NCI-H2107 (cell line): ENCODE measurements at regions not wholly inside any gene's neighbourhood (a gene's known extent, or its start where the extent isn't known, plus 50 kb on each side); places are given as distances from the start of the nearest gene placed in this dataset.
"Not testable (repeated sequence)": the region's sequence is repeated elsewhere in the genome, so short reads cannot be mapped to it uniquely, and the experiment has no call there.

ENCODE experiments used
- DNase-seq: peaks from one replicate; lab custom pipeline; 2025; lab: John Stamatoyannopoulos, UW

DNA sequence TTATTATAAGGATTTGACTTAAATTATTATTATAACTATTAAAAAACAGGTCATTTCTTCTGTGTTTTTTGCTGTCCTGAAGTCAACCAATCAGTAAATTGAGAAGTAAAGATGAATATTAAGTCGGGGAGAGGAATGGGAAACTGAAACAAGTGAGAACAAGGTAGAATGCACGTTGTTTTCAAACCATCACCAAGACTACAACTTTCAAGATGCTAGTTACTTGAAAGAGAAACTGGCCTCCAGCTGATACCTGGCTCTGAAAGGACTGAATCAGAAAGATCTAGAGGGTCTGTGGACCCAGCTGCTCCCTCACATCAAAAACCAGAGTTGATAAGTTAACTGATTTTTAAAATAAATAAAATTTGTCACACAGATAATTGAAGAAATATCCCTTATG, 1301.5 kb upstream of the ATXN8OS start:
- DNase-seq, result no peak

DNA sequence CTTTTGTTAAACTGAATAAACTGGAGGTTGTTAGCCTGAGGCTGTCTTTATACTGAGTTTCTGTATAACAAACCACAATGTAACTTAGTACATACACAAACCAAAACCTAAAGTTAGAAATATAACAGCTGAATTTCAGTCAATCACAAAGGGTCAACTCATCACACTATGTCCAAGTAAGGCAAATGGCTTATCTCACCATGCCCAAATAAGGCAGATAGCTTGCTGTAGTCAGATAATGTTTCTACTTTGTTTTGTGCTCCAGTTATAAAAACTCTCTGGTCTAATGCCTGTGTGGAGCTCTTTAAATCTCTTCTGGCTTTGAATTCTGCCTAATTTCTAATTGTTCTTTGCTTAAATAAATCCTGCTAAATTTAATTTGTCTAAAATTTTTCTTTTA, 1323.4 kb upstream of the ATXN8OS start:
- DNase-seq, result no peak

DNA sequence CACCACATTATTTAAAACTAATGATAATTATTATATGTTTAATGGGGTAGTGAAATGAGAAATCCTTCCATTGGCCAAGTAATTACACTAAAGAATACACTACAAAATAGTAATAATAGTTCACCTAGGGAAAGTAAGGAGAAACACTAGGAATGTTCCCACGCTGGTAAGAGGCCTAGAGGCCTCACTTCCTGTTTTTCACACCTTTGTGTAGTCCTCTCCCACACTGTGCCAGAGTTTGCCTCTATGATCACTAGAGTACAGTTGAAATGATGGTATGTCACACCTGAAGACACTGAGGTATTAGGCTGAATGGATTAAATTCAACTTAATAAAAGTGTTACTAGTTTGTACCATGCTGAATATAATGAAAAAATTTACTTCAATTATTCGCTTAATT, 1348.0 kb upstream of the ATXN8OS start:
- DNase-seq, result no peak

DNA sequence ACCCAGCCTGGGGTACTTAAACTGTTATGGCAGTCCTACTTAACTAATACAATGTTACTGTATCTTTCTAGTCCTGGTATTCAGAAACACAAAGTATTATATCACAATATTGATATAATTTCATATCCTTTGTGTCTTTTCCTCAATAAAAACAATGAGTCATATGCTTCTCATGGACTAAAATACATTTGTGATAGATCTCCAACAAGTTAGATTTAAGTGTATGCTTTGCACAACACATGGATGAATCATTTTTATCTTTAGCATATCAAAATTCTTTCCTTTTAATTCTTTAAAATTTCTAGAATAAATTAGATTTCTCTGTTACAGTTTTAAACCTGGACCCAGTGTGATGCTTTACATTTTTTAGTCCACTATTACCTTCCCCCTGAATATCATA, 1357.8 kb upstream of the ATXN8OS start:
- no peak for DNase-seq

DNA sequence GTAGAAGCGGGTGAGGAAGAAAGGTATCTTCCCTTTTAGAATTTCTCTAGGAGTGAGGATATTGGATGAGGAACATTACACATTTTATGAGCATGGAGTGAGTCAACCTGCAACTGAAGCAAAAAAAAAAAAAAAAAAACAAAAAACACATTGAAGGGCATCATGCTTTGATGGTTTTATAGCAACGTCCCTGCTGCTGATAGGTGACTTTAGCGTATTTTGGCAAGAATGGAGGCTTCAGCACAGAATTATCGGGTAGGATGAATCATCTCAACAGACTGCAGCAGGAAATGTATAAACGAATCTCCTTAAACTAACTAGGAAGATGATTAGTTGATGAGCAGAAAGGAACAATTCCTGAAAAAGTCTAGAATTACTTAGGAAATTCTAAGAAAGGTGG, 1359.6 kb upstream of the ATXN8OS start:
- no peak for DNase-seq

DNA sequence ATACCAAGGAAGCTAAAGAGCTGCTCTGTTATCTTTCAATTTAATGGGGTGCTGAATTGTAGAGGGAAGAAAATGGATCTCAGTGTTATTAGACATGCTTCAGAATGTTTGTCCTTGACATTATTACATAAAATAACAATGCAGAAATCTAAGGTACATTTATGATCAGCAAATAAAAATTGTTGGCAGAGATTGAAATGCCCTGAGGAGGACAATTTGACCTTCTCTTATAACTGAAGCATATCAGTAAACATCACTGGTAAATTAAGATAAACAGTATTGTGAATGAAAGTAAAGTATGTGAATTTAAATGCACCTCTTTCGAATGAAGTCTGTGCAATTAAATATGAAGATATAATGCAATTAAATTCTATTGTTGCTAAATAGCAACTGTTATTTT, 1362.1 kb upstream of the ATXN8OS start:
- DNase-seq, result no peak

DNA sequence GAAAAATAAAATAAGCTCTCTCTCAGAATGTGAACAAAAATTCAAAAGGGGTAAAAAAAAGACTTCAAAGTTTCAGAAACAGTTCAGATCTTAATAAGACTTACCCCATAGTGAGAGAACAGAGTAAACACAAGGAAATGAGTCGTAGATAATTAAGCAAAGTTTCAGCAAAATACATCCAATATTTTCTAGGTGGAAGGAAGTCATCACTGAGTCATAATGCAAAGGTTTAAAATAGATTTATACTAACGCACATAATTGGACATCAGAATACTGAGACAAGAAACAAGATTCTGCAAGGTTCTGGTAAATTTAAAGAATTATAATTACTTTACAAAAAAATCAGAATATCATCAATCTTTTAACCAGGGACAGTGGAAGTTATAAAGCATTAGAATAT, 1370.7 kb upstream of the ATXN8OS start:
- DNase-seq, result no peak

DNA sequence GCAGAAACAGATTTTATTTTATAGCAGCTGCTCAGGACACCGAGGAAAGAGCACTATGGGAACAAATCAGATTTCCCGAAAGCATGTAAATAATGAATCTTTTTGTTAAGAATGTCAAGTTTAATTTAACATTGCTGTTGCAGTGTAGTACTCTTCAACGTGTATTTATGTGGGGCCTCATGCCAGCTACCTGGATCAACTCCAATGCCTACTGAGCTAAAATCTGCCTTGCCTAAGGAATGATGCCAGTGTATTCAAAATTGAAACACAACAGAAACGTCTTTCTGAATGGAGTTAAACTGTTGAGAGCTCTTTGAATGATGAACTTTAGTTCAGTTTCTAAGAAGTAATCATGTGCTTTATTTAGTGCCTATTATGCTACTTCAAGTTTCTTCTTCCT, 1379.8 kb upstream of the ATXN8OS start:
- no peak for DNase-seq

DNA sequence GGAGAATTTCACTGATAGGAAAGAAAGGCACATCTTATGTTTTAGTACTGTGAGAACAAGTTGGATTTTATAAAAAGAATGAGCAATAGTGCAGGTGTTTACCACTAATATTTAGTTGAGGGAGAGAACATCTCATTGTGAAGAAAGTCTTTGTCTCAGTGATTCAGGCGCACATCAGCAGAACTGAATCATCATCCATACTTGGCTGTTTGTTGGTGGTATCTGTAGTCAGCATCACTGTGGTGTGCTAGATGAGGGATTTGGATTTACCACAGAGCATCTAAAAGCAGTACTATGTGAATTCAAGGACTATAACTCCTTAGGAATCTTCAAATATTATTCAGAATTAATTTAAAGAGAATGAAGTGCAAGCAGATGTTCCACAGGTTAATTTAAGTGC, 1380.5 kb upstream of the ATXN8OS start:
- DNase-seq, result no peak

DNA sequence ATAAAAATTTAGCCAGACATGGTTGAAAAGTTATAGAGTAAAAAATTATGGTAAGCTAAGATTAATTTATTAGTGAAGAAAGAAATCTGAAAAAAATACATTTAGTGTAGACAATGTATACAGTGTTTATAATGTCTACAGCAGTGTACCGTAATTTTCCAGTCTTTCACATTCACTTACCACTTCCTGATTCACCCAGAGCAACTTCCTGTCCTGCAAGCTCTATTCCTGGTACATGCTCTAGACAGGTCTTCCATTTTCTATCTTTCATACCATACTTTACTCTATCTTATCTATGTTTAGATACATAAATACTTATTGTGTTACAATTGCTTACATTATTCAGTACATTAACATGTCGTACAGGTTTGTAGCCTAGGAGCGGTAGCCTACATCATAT, 1387.8 kb upstream of the ATXN8OS start:
- no peak for DNase-seq

DNA sequence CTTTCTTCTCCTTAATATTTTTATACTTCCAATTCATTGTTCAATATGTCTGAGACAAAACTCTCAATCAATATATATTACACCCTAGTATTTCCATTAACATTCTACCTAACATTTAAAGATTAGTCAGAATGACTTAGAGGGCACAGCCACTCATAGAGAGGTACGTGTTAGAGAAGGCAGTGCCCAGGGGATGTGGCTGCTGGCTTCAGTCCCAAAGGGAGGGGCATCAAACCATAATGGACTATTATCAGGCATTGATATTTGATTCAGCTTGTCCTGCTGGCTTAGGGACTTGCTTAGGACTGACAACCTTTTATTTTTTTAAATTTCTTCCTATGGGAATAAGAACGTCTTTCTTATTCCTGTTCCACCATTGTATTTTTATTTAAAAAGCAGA, 1392.0 kb upstream of the ATXN8OS start:
- DNase-seq, result no peak

DNA sequence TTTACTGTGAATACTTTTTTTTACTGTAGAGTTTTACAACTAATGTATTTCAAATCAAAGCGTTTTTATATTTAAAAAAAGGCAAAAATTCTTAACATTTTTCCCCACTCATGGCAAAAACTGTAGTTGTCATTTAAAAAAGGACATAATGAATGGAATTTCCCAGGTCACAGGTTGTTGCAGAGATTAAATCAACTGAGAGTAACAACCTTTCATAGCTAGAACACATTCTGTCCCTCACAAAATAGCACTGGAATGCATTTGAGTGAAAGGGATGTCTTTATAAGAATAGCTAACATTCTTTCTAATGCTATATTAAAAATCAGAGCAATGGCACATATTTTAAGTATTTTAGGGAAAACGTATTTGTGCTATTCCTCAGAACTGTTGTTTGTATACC, 1393.3 kb upstream of the ATXN8OS start:
- DNase-seq, result no peak

DNA sequence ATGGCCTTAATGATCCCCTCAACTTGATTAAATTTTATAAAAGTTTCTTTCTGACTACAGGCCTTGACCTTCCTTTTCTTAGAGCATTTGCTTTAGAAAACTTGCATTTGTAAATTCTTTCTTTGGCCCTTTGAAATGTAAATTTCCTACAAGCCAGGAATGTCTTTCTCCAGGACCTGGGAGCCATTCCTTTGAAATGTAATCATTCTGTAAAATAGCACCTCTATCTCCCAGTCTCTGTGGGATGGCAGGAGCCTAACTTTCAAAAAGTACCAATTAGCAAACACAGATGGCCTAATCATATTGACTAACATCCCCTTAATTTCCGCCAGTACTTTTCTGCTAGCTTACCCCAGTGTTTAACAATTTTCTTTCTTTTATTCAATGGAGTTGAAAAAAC, 1394.2 kb upstream of the ATXN8OS start:
- DNase-seq, result no peak

DNA sequence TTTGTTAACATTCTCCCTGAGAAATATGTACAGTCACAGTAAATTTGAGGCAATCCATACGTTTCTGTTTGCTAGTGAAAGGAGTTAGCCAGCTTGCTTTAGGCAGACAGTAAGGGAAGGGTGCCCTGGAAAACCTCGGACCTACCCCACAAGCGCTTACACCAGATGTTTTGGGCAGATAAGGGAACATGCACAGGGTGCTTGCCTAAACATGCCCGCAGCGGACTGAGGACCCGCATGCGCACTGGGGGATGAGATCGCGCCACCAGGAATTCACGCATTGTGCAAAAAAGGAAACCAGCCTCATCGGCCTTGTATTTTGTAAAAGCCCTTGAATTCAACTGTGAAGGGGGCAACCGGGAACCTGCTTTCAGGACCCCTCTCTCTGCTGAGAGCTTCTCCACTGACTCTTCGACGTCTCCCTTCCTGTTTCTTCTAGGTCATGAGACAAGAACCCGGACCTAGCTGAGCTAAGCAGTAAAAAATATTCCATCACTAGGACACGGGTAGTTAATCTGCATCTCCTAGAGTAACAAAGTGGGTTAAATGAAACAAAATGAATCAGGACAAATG, 1399.2 kb upstream of the ATXN8OS start:
- no peak for DNase-seq

DNA sequence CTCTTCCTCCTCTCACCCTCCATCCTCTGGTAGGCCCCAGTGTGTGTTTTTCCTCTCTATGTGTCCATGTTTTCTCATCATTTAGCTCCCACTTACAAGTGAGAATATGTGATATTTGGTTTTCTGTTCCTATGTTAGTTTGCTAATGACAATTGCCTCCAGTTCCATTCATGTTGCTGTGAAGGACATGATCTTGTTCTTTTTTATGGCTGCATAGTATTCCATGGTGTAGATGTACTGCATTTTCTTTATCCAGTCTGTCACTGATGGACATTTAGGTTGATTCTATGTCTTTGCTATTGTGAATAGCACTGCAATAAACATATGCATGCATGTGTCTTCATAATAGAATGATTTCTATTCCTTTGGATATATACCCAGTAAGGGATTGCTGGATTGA, 1401.6 kb upstream of the ATXN8OS start:
- DNase-seq, result not testable (repeated sequence)

DNA sequence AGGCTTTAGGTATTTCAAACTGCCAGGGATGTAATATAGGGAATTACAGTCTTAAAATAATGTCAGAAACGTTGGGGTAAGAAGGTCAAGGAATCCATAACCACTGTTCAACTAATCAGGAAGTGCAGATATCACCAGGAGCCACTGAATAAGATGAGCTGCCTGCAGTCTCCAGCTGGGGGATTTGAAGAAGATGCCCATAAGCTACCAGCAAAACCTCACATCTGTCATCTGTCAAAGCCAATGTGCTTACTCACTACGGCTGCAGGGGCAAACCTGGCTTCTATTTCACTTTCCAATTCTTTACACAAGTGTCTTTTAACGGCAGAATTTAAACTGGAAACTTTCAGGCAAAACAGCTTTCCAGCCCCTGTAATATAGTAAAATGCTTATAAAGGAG, 1410.1 kb upstream of the ATXN8OS start:
- DNase-seq, result no peak

DNA sequence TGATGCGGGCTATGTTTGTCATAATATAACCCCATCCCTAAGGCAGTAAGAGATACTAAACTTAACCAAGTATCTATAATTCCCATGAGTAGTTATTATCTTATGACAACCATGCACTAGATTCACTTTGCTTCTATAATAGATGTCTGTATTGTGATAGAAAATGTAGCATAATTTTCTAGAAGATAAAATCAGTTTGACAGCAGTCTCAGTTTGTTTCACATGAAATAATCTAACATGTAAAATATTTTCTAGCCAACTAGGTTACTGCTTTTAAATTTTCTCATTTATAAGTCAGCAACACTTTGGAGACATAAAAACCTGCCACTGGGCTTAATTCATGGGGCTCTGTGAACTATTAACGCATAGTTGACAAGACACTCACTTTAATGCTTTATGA, 1410.7 kb upstream of the ATXN8OS start:
- no peak for DNase-seq

DNA sequence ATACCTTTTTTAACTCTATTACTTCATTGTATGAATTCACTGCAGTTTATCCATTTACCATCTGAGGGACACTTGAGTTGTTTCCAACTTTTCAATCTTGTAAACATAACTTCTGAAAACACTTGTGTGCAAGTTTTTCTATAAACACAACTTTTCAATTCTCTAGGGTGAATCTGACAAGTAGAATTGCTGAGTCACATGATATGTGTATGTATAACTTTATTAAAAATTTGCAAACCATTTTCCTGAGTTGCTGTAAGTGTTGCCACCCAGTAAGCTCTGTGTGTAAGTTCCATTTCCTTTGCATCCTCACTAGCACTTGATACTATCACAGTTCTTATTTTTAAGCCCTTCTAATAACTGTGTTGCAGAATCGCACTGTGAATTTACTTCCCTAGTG, 1415.6 kb upstream of the ATXN8OS start:
- no peak for DNase-seq

DNA sequence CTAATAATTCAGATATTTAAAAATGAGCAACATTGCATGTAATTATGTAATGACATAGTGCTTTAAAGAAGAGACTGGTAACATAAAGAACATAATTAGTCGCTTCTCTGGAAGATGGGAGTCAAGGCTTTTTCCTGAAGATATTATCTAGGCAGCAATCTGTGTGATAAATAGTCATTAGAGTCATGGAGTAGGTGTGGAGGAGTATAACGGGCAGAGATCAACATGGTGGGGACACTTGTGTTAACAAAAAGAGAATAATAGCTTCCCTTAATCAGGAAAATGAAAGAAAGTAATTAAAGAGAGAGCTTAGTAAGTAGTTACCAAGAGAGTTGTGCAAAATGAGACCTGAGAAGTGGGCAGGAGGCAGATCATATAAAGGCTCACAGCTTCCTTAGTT, 1417.1 kb upstream of the ATXN8OS start:
- no peak for DNase-seq

DNA sequence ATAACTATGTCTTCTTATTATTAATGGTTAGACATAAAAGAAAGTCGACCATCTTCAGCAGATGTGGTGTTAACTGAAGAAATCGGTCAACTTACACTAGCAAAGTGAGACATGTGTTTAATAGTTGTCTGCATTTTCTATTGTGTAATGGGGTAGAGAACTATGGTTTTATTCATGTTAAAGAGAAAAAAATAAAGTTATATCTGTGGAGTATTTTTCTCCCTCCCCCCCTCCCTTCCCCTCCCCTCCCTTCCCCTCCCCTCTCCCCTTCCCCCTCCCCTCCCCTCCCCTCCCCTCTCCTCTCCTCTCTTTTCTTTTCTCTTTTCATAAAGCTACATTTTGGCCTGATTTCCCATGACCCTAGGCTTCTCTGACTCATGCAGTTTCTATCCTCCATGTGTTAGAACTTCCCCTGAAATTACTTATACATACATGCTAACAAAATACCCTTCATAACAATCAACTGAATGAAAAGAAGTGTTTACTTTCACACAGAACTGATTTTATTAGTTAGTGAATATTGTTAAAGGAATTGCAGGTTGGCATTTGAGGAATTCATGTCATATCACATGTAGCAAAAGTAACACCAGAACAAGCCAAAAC, 1431.0 kb upstream of the ATXN8OS start:
- DNase-seq, result no peak

DNA sequence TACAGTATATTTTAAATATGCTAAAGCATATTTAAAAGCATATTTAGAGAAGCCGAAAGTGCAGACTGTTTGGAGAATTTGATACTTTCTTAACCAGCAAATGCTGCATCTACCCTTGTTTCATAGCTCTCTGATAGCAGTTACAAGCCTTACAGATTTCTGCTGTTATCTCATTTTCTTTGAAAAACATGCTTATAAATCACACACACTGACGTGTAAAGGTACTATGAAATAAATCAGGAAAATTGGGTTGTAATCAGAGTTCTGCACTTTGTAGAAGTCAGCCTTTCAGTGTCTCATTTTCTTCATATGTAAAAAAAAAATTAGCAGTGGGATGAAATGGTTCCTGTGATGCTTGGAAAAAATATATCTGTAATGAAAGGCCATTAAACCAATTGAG, 1432.4 kb upstream of the ATXN8OS start:
- DNase-seq, result no peak

DNA sequence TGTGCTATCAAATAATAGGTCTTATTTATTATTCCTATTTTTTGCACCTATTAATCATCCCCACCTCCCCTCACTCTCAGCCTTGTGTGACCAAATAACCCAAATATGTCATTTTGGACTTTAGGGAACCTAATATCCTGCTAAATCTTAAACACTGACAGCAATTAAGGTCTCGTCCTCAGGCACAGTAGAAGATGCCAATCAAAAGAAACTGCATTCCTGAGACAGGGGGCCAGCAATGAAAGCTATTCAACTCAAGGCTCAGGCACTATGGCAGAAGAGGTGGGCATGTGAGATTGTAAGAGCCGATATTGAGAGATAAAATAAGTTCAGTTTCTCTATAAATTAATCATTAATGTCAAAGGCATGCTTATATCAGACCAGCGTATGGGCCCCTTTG, 1437.7 kb upstream of the PCDH9 start:
- DNase-seq, result no peak

DNA sequence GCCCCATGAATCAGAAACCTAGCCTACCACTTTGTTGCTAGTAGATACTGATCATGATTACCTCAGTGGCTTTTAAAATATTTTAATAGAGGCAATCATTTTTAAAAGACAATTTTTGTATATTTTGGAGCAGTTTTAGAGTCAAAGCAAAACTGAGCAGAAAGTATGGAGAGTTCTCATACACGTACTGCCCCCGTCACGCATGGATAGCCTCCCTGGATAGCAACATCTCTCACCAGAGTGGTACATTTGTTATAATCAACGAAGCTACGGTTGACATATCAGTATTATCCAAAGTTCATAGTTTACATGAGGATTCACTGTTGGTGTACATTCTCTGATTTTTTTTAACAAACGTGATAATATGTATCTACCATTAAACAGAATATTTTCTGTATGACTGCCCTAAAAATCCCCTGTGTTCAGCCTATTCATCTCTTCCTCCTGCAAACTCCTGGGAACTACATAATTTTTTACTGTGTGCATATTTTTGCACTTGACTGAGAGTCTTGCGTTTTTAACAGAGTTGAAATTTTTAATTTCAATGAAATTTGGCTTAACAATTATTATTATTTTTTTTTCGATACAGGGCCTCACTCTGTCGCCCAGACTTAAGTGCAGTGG, 1436.8 kb upstream of the PCDH9 start:
- no peak for DNase-seq

DNA sequence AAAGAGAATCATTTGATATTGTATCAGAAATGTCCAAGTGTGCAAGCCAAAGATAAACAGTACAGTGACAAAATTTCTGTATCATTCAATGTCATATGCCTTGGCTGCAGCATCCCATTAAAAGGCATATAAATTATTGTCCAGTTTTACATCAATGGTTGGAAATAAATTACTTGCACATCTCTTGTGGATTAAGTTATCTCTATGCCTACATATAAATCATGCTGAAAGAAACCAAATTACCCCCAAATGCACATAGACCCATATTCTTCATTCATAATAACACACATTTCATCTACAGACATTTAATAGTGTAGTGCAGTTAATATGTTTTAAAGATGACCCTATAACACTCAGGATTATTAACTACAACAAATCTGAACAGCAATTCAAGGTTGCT, 1415.7 kb upstream of the PCDH9 start:
- DNase-seq, result no peak
